GM18868 (cell line): ENCODE measurements at regions not wholly inside any gene's neighbourhood (a gene's known extent, or its start where the extent isn't known, plus 50 kb on each side); places are given as distances from the start of the nearest gene placed in this dataset.

Source experiments
- ATAC-seq: cut with Tn5 transposase; IDR thresholded peaks from one replicate; pipeline ENCODE4 v1.9.1; 2021; ENCODE audit warnings: mild to moderate bottlenecking, moderate library complexity; ENCODE audit not compliant: unreplicated experiment

GRCh38 chr5:118692811-118693342 lies 295.5 kb downstream of the DTWD2 start:
- ATAC-seq, result peak; percentile 31

GRCh38 chr5:118687661-118688621 lies 300.4 kb downstream of the DTWD2 start:
- ATAC-seq, result no peak

DNA sequence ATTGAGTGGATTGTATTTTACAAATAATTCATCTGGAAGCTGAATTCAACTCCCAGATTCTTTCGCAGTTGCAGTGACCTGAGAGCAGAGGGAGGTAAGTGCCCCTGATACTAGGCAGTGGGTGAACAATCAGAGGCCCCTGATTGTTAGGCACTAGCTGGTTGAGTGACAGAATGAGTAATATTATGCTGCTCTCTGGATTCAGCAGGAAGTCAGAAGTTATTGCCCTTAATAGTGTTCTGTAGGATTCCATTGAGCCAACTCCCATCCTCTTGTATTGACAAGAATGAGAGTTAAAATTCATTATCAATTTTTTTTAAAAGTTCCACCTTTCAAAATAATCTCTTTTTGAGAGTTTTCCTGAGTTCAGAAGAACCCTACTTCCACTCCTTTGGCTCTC lies 301.2 kb downstream of the DTWD2 start:
- no peak for ATAC-seq

DNA sequence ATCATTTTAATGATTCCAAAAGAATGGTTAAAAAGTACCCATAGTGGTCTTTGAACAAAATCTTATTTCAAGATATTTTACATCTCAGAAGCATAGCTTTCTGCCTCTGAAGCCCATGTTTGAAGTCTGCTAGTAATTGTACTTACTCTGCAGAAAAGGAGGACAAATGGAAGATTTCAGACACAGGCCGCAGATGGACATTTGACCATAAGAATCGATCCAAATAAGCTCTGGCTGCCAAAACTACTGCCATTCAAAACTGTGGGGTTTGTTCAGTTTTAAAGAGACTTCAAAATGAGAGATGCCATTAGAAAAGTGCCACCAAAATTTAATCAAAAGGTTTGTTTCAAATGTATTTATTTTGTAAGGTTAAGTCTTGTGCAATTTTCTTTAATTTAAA lies 306.7 kb downstream of the DTWD2 start:
- ATAC-seq, result no peak

- no peak for ATAC-seq
These were observed 308.9 kb downstream of the DTWD2 start for GRCh38 chr5:118679264-118679940.

DNA sequence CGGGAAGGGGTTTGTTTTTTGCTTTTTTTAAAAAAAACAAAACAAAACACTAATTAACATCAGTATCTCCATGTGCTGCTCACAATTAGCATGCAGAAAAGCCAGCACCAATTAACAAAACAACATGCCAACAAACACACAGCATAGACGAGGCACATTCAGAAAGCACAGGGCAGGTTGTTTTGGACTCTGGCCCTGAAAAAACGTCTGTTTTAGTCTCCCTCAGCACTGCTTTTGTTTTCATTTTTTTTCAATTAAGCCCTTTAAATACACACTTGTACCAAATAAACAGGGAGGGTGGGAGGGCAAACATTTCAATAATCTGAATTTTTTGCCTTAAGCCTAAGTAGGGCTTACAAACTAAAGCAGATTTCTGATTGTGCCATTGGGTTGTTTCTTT lies 309.6 kb downstream of the DTWD2 start:
- no peak for ATAC-seq

GRCh38 chr5:118675247-118675646 lies 313.1 kb downstream of the DTWD2 start:
- no peak for ATAC-seq

- no peak for ATAC-seq
These were observed 330.8 kb downstream of the DTWD2 start for GRCh38 chr5:118657576-118657975.

- ATAC-seq, result no peak
These were observed 334.5 kb downstream of the DTWD2 start for GRCh38 chr5:118653872-118654271.

DNA sequence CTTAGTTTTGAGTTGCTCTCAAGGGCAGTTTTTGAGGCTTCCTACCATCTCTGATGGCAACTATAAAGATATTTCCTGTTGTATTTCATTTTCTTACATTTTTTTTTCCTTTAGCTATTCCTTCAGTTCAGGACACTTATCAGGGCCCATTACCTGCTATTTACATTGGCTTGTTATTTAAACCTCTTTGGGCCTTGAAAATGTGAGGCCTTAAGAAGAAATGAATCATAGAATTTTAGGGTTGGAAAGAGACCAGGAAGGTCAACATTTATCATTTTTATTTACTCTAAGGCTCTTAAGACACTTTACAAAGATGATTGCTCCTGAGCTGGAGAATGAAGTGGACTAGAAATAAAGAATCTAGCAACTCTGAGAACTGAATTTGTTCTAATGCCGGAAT lies 335.2 kb downstream of the DTWD2 start:
- no peak for ATAC-seq

DNA sequence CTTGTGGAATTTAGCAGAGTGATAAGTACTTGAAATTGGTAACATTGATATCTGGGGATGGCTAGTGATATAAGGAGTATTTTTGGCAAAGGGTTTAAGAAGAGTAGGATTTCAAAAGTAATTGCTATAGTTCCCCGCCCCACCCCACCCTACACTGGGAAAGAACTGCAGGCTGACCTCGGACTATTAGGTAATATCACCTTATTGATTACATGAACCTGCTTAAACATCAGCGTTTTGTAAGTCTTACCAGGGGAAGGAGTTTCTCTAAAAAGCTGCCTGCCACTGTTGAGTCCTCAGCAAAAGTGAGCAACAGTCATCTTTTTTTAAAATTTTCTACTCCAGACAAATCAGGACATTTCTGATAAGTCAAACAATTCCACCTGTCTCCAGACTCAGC lies 337.3 kb downstream of the DTWD2 start:
- ATAC-seq, result no peak

DNA sequence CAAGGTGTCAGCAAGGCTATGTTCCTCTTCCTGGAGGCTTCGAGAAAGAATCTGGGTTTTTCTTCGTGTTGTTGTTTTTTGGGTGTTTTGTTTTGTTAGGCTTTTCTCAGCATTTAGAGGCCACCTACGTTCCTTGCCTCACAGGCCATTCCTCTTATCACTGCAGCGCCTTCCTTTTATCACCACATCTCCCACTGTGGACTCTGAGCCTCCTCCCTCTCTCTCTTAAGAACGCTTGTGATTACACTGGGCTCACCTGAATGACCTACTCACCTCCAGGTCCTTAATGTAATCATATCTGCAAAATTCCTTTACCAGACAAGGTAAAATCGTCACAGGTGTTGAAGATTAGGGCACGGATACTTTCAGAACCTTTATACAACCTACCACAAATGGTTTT lies 340.8 kb downstream of the DTWD2 start:
- ATAC-seq, result no peak

- no peak for ATAC-seq
These were observed 341.4 kb downstream of the DTWD2 start for GRCh38 chr5:118646917-118647316.

DNA sequence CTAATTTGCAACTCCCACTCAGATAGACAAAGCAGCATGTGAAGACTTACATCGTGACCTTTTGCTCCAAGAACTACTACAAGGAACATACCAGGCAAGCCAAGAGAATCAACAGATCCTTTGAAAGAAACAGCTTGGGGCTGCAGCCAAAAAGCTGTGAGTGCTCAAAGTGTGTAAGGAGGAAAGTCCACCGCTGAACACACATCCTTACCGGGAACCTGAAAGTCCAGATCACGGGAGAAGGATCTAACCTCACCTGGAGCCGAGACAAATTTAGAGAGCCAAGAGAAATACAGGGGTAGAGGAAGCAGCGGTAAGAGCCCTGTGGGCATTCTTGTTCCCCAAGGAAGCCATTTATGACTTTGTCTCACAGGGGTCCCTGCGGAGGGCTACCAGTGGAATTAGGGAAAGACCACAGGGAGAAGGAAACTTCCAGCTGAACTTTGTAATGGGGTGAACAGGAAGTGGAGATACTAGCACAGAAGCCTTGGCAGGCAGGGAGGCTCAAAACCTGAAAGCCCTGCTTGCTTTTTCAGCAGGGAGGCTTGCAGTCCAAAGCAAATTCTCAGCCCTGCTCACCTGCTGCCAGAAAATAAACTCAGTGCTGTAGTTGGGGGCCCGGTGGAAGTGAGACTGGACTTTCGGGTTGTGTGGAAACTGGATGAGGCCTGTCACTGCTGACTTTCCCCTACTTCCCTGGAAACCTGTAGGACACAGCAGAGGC lies 350.2 kb downstream of the DTWD2 start:
- ATAC-seq, result no peak

DNA sequence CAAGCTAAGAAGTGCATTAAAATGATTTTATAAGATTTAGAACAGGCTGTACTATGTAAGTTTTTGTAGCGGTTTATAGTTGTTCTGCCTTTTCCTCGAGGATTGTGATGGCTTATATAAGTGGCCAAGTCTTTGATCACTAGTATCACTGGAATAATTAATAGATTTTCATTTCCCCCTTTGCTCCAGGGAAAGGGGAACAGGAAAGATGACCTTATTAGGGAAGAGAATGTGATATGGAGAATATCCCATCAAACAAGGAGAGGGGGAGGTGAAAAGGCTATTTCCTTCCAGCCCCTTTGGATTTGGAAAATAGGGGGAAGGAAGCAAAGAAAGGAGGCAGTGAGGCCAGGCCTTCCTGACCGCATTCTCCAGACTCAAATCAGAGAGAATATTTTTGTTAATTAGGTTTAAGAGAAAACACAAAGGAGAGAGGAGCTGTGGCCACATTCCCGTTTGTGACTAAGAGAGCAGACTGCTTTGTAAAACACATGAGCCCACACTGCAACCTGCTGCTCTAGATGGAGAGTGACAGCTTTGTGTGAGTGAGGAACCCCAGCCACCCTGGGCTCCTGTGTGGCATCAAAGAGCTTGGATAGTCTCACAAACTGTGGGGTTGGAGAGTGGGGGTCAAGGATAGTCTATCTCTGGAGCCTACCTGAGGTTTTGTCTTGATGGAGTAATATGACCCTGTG lies 359.5 kb downstream of the DTWD2 start:
- no peak for ATAC-seq

- ATAC-seq, result no peak
These were observed 368.1 kb downstream of the DTWD2 start for GRCh38 chr5:118620233-118620632.

DNA sequence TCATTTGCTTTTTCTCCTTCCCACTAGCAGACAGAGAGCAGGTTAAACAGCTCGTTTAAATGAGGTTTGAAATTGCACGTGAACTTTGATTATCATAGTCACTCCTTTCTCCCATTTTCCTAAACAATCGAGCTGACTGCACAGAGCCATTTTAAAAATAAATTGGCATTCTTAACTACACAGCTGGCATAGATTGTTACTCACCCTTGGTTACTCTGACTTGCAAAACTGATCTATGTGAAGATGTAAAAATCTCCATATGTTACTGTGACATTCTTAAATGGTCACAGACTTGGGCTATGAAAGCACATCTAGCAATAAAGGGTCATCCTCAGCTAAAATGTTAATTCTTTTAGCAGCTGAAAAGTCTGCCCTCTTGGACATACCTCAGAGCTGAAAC lies 368.5 kb downstream of the DTWD2 start:
- ATAC-seq, result no peak

DNA sequence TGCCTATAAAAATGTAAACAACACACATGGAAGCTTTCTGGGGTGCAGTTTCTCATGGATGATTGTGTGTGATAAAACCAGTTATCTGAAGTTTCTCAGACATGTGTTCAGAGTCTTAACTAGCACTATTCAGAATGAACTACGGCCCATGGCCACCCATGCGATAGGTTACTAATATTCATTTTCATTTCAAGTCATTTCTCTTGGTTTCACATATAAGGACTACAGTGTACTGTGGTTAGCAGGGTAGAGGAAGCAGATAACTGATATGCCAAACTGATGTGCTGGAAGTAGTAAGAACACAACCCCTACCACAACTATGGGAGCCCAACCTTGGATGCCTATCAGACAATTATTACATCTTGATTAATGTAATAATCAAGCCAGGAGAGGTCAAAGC lies 372.1 kb downstream of the DTWD2 start:
- ATAC-seq, result peak; percentile 64

GRCh38 chr5:118614731-118615456 lies 373.5 kb downstream of the DTWD2 start:
- ATAC-seq, result no peak

DNA sequence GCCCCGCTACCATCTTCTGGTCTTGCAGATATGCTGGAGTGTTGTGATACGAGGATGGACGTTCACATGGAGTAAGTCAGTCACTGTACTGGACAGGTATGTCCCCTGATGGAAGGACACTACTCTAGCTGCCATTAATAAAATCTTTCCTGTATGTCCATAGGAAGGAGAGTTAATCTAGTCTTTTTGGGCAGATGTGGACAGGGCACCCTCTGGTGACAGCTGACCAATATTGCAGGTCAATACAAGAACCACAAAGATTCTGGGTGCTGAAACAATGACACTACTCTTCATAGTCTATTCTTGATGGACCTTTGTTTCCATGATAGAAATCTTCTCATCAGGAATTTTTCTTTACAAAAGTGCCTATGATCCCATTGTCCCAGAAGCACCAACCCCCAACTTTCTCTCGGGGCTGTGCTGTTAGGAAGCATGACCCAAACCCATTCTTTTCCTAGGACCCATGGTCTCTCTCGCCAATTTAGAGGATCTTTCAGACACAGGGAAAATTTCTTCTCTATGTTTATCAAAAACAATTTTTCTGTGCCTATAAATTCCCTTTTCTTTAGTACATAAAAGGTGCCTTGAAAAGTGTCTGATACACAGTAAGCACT lies 376.9 kb downstream of the DTWD2 start:
- ATAC-seq, result peak; percentile 63
